SK-N-DZ (cell line): ENCODE measurements at regions not wholly inside any gene's neighbourhood (a gene's known extent, or its start where the extent isn't known, plus 50 kb on each side); places are given as distances from the start of the nearest gene placed in this dataset.
A peak's percentile ranks its signal among the peaks of the same experiment; 100 is the strongest.

Experiments used
- DNase-seq: peaks from one replicate; pipeline ENCODE4 v3.0.0-alpha.2; 2015; ENCODE audit warnings: low spot score

DNA sequence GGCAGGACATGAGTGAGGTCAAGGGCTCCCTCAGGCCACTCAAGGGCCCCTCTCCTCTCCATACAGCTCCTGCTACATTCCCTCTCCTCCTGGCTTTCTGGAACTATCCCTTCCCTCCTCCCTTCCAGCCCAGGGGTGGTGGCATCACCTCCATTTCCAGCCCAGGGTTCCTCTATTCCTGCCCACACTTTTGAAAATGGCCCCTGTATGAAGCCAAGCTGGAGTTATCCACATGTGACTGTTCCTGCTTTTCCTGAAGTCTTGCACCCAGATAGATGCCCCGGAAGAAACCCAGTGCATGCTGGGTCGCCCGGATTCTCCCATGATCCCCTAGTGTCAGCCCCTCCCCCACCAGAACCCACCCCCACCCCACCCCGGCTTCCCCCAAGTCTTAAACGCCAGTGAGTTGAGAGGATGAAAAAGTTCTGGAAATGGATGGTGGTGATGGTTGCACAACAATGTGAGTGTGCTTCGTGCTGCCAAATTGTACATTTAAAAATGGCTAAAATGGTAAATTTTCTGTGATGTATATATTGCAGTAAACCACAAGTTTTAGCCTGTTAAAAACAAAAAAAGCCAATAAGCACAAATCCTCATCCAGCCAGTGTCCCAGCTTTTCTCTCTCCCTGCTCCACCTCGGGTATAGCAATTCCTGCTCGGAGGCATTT is 136.9 kb downstream of the SCARB1 start:
- DNase-seq: no peak

DNA sequence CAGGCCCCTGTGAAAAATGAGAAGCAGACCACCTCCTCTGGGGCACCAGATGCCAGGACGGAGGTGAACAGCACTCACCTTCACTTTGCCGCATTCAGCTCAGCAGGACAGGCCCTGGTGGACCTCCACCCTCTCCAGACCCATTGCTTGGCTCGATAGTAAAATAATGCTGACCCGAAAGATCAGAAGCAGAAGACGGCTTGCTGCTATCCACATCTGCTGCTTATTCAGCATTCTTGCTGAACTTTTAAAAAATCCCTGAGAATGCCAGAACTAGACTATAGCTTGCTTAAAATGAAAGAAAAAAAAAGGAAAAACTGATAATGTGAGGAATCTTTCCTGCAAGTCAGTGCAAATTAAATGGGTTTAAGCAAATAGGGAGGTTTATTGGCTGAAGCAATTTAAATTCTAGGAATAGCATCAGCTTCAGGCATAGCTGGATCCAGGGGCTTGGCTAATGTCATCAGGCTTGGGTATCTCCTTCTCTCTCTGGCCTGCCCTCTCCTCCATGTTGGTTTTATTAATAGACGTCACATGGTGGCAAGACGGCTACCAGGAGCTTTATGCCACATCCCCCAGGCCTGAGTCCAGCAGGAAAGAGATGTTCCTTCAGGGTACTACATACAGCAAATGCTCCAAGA is 137.9 kb downstream of the SCARB1 start:
- DNase-seq: no peak

DNA sequence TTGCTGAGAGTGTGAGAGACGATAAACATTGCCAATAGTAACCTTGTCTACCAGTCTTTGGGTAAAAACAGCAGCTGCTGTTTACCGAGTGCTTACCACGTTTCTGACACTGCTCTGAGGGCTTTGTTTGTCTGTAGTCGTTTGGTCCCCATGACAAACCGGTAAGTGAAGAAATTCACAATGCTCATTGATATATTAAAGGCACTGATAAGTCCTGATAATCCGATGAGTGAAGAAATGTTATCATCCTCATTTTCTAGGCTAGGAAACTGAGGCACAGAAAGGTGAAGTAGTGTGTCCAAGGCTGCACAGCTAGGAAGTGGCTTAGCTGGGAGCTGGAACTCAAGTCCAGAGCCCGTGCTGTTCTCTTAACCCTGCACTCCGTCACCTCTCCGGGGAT is 138.6 kb downstream of the SCARB1 start:
- DNase-seq: no peak

DNA sequence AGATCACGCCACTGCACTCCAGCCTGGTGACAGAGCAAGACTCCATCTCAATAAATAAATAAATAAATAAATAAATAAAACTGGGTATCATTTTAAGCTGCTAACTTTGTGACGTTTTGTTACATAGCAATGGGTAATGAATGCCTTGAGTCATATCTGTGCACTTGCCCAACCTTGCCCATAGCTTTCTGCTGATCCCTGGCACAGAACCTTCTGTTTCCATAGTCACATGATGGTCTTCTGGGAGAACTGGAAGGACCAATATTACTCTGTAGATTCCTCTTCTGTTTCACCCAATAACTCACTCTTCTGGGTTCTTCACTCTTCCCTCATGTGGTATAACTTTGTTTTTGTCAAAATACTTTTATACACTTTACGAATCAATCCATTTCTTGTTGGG is 140.8 kb downstream of the SCARB1 start:
- no peak for DNase-seq

DNA sequence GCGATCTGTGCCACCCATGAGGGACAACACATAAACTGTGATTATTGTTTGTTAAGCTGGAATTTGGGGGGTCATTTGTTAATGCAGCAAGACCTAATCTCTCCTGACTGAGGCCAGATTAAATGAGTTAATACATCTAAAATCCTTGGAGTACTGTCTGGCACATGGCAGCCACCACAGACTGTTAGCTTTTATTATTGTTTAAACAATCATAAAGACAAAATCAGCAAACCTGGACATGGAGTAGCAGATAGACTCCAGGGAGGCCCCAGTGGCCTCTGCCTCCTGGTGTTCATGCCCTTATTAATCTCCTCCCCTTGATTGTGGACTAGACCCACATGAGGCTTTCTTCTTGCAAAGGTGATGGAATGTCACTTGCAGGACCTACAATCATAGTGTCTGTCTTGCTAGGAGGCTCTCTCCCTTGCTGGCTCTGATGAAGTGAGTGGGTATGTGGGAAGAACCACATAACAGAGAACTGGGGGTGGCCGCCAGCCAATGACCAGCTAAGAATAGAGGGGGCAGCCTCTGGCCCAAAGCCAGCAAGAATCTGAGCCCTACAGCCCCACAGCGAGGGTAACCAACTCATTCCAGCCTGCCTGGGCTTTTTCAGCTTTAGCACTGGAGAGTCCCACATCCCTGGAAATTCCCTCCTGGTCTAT is 142.0 kb downstream of the SCARB1 start:
- DNase-seq: no peak

DNA sequence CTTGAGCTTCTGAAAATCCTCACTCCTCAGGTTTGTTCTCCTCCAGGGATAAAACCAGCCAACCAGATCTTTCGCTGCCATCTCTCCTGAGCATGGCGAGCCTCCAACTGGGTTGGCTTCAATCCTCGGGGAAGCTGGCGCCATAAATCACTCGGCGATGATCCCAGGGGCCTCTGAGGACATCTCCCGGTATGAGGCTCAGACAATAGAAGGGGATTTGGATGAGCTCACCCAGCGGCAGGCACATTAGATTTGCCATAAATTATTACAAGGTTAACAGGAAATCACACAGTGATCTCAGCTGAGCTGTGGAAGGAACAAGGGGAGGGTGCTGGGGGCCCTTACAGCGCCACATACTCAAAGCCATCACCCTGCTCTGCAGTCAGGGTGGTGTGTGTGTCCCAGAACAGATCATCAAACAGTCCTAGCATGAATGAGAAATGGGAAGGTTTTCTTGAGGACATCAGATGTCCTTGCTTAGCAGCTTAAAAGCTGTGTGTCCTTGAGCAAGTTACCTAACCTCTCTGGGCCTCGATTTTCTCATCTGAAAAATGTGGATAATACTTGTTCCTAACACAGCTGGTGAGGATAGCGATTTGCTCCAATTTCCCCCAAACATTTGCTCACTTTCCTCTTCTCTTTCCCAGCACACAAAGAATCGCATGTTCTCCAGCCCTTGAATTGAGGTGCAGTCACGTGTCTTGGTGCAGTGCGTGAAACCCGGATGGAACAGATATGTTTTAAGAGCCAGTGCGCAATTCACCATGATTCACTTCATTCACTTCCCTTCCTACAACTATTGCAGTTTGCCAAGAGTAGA is 142.8 kb downstream of the SCARB1 start:
- DNase-seq: peak; percentile 82

DNA sequence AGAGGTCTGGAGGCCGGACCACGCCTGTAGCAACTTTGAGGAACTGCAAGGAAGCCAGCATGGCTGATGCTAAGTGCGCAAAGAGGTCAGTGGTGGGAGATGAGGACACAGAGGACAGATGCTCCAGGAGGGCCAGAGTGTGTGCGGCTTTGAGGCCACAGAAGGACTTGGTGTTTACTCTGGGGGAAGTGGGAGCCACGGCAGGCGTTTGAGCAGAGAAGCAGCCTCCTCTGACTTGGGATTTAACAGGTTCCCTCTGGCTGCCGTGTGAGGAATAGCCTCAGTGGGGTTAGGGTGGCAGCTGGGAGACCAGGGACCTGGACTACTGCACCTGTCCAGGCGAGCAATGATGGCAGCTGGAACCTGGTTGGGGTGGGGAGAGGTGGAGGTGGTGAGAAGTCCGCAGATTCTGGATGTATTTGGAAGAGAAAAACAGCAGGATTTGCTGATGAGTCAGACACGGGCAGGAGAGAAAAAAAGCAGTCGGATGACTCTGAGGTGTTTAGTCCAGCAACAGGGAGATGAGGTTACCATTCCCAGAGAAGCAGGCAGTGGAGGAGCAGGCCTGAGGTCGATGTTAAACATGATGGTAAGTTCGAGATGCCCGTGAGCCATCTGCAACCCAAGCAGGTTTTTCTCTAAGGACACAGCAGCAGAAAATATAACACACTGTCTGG is 143.5 kb downstream of the SCARB1 start:
- peak; percentile 57 for DNase-seq

DNA sequence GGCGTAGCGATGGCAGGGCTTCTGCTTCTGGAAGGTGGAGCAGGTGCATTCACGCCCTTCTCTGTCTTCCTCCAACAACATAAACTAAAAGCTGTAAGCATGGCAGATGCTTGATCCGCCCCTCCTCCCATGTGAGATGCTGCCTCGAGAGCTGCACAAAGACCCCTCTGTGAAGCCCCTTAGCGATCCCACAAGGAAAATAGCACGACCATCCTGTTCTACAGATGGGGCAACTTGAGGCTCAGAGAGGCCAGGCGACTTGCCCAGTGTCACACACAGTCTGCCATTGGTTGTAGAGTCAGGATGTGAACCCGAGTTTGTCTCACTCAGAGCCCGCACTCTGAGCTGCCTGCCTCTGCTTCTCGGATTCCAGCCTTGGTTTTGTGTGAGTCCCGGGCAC is 144.4 kb downstream of the SCARB1 start:
- DNase-seq: no peak

DNA sequence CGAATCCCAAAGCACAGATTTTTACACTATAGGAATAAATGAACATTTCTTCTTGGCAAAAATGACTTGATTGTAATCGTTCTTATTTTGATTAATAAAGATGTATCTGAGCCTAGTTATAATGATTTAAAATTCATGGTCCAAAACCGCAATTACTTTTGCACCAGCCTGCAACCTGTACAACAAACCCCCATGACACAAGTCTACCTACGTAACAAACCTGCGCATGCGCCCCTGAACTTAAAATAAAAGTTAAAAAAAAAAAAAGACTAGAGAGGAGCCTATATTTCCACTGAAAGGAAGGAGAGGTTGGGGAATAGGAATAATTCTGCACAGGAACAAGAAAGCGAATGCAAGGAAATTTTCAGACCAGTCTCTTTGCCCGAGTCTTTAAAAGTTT is 145.2 kb downstream of the SCARB1 start:
- DNase-seq: no peak

DNA sequence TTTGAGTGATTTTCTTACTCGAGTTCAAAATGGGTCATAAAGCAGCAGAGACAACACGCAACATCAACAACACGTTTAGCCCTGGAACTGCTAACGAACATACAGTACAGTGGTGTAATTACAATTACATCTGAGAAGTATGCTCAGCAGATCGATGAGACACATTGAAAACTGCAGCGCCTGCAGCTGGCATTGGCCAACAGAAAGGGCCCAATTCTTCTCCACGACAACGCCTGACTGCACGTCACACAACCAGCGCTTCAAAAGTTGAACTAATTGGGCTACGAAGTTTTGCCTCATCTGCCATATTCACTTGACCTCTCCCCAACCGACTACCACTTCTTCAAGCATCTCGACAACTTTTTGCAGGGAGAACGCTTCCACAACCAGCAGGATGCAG is 145.6 kb downstream of the SCARB1 start:
- no peak for DNase-seq

DNA sequence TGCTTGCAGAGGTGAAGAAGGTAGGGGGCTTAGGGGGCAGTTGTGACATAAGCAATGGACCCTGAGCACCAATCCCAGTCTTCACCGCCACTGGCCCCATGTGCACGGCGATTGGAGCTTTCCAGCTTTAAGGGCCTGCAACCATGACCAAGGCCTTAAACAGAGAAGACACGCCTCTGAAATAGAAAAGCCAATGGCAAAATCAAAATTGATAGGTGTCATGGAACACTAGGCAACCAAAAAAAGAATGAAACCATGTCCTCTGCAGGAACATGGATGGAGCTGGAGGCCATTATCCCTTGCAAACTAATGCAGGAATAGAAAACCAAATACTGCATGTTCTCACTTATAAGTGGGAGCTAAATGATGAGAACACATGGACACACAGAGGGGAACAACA is 146.3 kb downstream of the SCARB1 start:
- DNase-seq: no peak

DNA sequence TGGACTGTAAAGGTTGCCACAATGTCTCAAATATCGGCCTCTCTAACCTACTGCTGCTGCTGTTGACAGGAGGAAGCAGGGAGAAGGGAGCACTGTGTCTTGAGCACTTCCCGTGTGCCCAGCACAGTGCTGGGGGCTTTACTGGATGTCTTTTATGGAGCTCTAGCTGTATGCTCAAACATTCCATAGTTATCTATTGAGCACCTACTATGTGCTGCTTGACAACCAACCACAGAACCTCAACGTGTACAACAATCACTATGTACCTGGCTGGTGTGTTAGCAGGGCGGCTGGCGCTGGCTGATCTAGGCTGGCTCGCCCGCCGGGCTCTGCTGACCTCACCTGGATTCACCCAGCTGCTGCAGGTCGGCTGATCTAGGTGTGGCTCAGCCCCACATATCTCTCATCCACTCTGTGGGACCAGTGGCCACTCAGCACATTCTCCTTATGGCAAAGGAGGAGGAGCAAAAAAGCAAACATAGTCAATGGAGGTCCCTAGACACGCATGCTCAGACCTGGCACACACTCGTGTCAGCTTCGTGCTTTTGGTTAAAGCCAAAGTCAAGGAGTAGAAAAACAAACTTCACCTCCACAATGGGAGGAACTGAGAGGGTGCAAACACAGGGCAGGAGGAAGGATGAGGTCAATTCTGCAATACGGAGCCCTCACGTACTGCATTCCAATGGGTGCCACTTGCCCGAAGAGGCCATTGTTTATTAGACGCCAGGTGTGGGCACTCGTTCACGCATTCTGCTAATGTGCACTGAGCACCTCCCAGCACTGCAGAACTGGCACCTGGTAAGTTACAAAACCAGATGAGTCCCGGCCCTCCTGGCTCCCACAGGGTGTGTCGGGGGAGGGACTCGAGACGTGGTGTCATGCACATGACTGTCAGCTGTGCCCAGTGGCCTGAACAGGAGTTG is 147.2 kb downstream of the SCARB1 start:
- no peak for DNase-seq

DNA sequence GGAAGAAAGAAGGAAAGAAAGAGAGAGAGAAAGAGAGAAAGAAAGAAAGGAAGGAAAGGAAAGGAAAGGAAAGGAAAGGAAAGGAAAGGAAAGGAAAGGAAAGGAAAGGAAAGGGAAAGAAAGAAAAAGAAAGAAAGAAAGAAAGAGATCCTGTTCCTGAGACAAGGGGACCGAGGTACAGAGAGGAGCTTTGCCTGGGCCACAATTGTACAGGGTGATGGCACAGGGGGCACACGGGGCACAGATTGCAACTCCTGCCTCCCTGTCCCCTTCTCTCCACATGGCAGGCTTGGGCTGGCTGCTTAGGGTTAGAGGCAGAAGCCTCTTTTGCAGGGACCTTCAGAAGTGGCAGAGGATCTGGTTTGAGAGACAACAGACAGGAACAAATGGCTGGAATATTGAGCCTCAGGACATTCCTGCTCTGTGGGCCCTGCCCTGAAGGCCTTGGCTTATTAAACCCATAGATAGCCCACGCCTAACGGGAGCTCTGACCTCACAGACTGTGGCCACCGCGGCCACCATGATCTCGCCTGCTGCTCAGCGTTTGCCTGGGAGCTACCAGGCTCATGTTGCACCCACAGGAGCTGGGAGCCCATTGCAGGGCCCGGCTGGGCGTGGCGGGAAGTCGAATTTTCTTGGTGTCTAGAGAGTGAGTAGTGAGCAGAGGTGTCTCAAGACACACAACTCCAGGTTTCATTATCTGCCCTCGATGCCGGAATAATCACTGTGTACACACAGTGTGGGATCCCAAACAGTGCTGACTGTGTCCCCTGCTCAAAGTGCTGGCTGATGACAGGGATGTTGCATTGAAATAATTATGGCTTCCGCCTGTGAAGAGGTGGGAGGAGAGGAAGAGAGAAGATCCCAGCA is 147.9 kb upstream of the NCOR2 start:
- peak; percentile 55 for DNase-seq

DNA sequence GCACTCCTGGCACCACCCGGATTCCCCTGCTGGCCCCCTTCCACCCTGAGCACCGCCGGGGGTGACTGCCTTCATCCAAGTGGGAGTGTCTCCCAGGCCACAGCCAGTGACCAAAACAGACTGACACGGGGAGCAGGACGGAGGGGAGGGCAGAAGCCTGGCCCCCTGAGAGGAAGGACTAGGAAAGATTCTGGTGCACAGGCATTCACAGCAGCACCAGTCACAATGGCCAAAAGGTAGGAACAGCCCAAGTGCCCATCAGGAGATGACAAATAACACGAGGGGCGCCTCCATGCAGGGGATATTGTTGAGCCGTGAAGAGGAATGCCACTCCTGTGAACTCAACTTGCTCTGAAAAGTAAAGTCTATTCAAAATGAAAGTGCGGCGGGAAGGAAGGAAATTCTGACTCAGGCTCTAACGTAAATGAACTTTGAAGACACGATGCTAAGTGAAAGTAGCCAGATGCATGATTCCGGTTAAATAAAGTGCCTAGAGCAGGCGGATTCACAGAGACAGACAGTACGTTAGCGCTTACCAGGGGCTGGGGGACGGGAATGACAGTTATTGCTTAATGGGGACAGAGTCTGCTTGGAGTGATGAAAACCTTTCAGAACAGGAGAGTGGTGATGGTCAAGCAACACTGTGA is 146.1 kb upstream of the NCOR2 start:
- no peak for DNase-seq

DNA sequence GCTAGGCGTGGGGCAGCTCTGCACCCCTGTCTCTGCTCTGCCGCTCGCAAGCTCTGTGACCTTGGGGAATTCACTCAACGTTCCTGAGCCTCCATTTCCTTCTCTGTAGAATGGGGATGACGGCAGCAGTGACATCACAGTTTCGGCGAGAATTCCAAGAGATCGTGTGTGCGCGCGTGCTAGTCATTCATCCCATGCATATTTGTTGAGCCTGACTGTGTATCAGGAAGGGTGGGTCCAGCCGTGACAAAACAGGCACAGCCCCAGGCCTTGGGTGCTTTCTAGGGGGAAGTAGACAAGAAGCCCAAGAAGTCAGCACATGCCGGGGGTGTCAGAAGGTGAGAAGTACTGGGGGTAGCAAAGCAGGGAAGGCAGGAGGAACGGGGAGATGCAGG is 145.6 kb upstream of the NCOR2 start:
- no peak for DNase-seq

DNA sequence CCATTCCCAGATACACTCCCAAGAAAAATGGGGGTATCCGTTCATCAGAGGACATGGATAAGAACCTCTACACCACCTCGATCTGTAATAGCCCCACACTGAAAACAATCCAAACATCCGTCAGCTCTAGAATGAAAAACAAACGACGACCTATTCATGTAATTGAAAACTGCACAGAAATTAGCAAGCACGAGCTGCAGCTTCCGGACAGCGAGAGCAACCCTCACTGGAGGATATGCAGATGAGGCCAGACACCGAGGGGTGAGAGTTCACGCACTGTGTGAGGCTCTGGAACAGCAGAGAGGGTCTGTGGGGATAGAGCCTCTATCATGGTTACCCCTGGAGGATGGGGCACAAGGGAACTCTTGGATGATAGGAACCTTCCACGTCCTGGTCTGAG is 143.9 kb upstream of the NCOR2 start:
- DNase-seq: no peak

DNA sequence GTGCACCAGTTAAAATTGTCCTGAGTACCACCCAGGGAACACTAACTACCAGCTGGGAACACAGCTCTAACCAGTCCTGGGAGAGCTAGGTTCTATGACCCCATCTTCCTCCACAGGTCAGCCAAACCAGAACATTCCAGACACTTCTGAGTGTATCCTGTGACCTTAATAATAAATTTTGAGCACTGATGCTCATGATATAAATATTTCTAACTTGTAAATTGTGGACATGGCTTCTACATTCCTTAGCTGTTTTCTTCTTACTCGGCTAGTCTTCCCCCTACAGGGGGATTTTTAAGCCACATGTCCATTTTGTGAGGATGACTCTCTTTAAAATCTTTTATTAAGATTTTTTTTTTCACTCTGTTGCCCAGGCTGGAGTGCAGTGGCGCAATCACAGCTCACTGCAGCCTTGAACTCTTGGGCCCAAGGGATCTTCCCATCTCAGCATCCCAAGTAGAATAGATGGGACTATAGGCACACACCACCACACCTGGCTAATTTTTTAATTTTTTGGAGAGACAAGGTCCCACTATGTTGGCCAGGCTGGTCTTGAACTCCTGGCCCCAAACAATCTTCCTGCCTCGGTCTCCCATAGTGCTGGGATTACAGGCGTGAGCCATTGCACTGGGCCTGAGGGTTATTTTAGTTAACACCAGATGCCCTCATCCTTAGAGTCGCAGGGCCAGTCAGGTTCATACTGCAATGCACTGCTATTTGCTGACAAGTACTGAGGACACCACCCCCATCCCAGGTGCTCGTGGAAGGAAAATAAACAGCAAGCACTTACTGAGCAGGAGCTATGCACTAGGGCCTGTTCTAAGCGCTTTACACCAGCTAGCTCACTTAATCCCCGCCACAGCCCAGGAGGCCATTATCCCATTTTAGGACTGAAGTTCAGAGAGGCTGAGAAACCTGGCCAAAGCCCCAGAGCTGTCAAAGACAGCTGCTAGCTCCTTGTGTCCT is 142.6 kb upstream of the NCOR2 start:
- DNase-seq: no peak

DNA sequence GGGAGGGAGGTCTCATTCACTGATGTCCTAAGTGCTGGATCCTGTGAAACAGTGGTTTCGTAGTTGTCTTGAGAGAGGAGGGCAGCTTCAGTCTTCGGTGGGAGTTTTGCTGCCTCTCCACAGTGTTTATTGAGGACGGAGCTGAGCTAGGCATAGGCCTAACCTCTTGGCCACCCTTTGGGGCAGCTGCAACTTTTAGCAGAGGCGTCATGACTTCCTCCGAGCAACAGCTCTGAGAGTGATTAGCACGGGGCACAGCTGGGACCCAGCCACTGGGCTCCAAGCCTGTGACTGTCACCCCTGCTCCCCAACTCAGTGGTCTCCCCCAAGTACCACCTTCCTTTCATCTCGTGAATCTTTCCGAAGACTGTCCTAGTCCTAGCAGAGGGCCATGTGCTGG is 139.9 kb upstream of the NCOR2 start:
- DNase-seq: no peak
